GM23338 (cell line): ENCODE measurements at regions not wholly inside any gene's neighbourhood (a gene's known extent, or its start where the extent isn't known, plus 50 kb on each side); places are given as distances from the start of the nearest gene placed in this dataset.

Experiments
- ATAC-seq: fragments of 200-7000 bp; cut with Tn5 transposase; 3 replicates; pipeline ENCODE4 v1.9.1; 2020
- DNase-seq: peaks from one replicate; pipeline ENCODE4 v3.0.0-alpha.2; 2015; ENCODE audit warnings: low spot score
- H2AFZ ChIP-seq: fragments of 200-600 bp; sonication (generic); 2 replicates; pipeline ENCODE4 v1.8.0; 2016; ENCODE audit warnings: antibody characterized with exemption, mild to moderate bottlenecking, moderate library complexity
- H3F3A ChIP-seq: fragments of 200-600 bp; sonication (generic); replicated peaks from 2 replicates; pipeline ENCODE4 v1.8.0; 2017; ENCODE audit warnings: antibody characterized with exemption, mixed run types, low read depth
- H3K27ac ChIP-seq: fragments of 200-600 bp; sonication (generic); 2 replicates; pipeline ENCODE4 v1.6.1; 2016; ENCODE audit warnings: low read depth
- H3K27me3 ChIP-seq: fragments of 200-600 bp; sonication (generic); 2 replicates; pipeline ENCODE4 v1.8.0; 2016; ENCODE audit warnings: mild to moderate bottlenecking, mixed run types, moderate library complexity; ENCODE audit not compliant: insufficient read depth
- H3K36me3 ChIP-seq: fragments of 200-600 bp; sonication (generic); 2 replicates; pipeline ENCODE4 v1.8.0; 2016; ENCODE audit warnings: mild to moderate bottlenecking; ENCODE audit not compliant: insufficient read depth
- H3K4me1 ChIP-seq: fragments of 200-600 bp; sonication (generic); 2 replicates; pipeline ENCODE4 v1.8.0; 2016; ENCODE audit warnings: mild to moderate bottlenecking, moderate library complexity; ENCODE audit not compliant: insufficient read depth
- H3K4me2 ChIP-seq: fragments of 200-600 bp; sonication (generic); 2 replicates; pipeline ENCODE4 v1.7.1; 2017; ENCODE audit warnings: mixed run types
- H3K4me3 ChIP-seq: fragments of 200-600 bp; sonication (generic); 2 replicates; pipeline ENCODE4 v1.6.1; 2016; ENCODE audit warnings: mixed run types
- H3K79me2 ChIP-seq: fragments of 200-600 bp; sonication (generic); replicated peaks from 2 replicates; pipeline ENCODE4 v1.8.0; 2017; ENCODE audit warnings: mild to moderate bottlenecking; ENCODE audit not compliant: insufficient read depth
- H3K9me2 ChIP-seq: fragments of 200-600 bp; sonication (generic); 2 replicates; pipeline ENCODE4 v1.8.0; 2017; ENCODE audit not compliant: insufficient read depth
- H4K20me1 ChIP-seq: fragments of 200-600 bp; sonication (generic); replicated peaks from 2 replicates; pipeline ENCODE4 v1.8.0; 2017; ENCODE audit warnings: mild to moderate bottlenecking; ENCODE audit not compliant: insufficient read depth
- H3K27ac Mint-ChIP-seq: 2 replicates; pipeline ENCODE4 v1.8.0; 2020; ENCODE audit warnings: inconsistent platforms, mild to moderate bottlenecking, moderate library complexity, mixed read lengths
- H3K27me3 Mint-ChIP-seq: 3 replicates; pipeline ENCODE4 v1.8.0; 2022; ENCODE audit warnings: low read depth, mild to moderate bottlenecking, moderate library complexity, mixed read lengths, inconsistent platforms; ENCODE audit not compliant: insufficient read depth, poor library complexity
- H3K36me3 Mint-ChIP-seq: 3 replicates; pipeline ENCODE4 v1.8.0; 2021; ENCODE audit warnings: low read depth, mild to moderate bottlenecking, inconsistent platforms, moderate library complexity, mixed read lengths
- H3K4me1 Mint-ChIP-seq: 3 replicates; pipeline ENCODE4 v1.8.0; 2020; ENCODE audit warnings: mild to moderate bottlenecking, inconsistent platforms, mixed read lengths
- H3K4me3 Mint-ChIP-seq: 3 replicates; pipeline ENCODE4 v1.8.0; 2021; ENCODE audit warnings: moderate library complexity, mild to moderate bottlenecking, inconsistent platforms, mixed read lengths
- H3K9me3 Mint-ChIP-seq: 3 replicates; pipeline ENCODE4 v1.8.0; 2020; ENCODE audit warnings: moderate library complexity, mild to moderate bottlenecking, inconsistent platforms, mixed read lengths
- CREB1 ChIP-seq: fragments of 250-450 bp; sonication (Bioruptor Pico); IDR thresholded peaks from 2 replicates; pipeline ENCODE4 v1.5.0; 2020; ENCODE audit warnings: low read depth, mild to moderate bottlenecking, moderate library complexity
- EZH2 ChIP-seq: fragments of 200-600 bp; sonication (generic); IDR thresholded peaks from one replicate; pipeline ENCODE4 v1.8.0; 2017; ENCODE audit warnings: antibody characterized with exemption, mild to moderate bottlenecking, low read depth; ENCODE audit not compliant: unreplicated experiment
- EZH2phosphoT487 ChIP-seq: fragments of 200-600 bp; sonication (generic); IDR thresholded peaks from one replicate; pipeline ENCODE4 v1.8.1; 2018; ENCODE audit warnings: antibody characterized with exemption; ENCODE audit not compliant: unreplicated experiment
- JUNB ChIP-seq: IDR thresholded peaks from one replicate; pipeline ENCODE4 v1.6.1; 2016; ENCODE audit warnings: antibody characterized with exemption; ENCODE audit not compliant: unreplicated experiment
- NANOG ChIP-seq: IDR thresholded peaks from 2 replicates; pipeline ENCODE4 v1.6.1; 2016; ENCODE audit warnings: antibody characterized with exemption, borderline replicate concordance
- POLR2AphosphoS5 ChIP-seq: IDR thresholded peaks from 2 replicates; pipeline ENCODE4 v1.6.1; 2016; ENCODE audit warnings: antibody characterized with exemption, low read depth
- STAT1 ChIP-seq: IDR thresholded peaks from one replicate; pipeline ENCODE4 v1.6.1; 2016; ENCODE audit warnings: antibody characterized with exemption; ENCODE audit not compliant: unreplicated experiment
- ZNF114 ChIP-seq: fragments of 250-450 bp; sonication (Bioruptor Pico); IDR thresholded peaks from 2 replicates; pipeline ENCODE4 v1.5.0; 2020; ENCODE audit warnings: mild to moderate bottlenecking, moderate library complexity
- ZNF331 ChIP-seq: fragments of 250-450 bp; sonication (Bioruptor Pico); IDR thresholded peaks from 2 replicates; pipeline ENCODE4 v1.5.0; 2020; ENCODE audit warnings: low read depth, mild to moderate bottlenecking, moderate library complexity
- TF ChIP-seq, protein P1 (sequence below): IDR thresholded peaks from one replicate; pipeline ENCODE4 v1.6.1; 2018; ENCODE audit warnings: antibody characterized with exemption; ENCODE audit not compliant: unreplicated experiment
- TF ChIP-seq, protein P2 (sequence below), 2 experiments: fragments of 200-600 bp in 1 of 2; sonication (generic) in 1 of 2; conservative IDR thresholded peaks; 2 replicates each; pipeline versions ENCODE4 v1.5.1 to v1.6.1; 2016 to 2017; ENCODE audit warnings: antibody characterized with exemption in 2 of 2, low read depth in 2 of 2, mild to moderate bottlenecking in 2 of 2, moderate library complexity in 1 of 2
- TF ChIP-seq, protein P3 (sequence below): IDR thresholded peaks from 2 replicates; pipeline ENCODE4 v1.6.1; 2016; ENCODE audit warnings: antibody characterized with exemption
- TF ChIP-seq, protein P4 (sequence below): fragments of 250-450 bp; sonication (Bioruptor Pico); IDR thresholded peaks from 2 replicates; pipeline ENCODE4 v1.5.0; 2020; ENCODE audit warnings: mild to moderate bottlenecking, moderate library complexity

DNA sequence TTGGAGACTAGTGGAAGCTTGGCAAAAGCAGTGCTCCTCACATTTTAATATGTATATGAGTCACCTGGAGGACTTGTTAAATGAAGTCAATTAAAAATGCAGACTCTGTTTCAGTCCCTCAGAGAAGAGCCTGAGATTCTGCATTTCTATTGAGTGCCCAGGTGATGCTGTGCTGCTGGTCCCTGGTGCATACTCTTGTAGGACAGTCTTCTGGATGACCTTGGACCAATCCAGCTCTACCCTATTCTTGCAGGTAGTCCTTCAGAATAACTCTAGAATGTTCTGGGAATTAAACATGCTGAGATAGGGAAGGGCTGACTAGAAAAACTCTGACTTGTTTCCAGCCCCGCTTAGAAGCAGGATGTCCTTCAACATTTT lies 115.9 kb downstream of the CASP12 start:
- peak; percentile 73 for ATAC-seq
- H3K4me1 Mint-ChIP-seq, result peaks cover 30% of the 10 kb centered on the region

More for the DNA sequence above, 115.9 kb downstream of the CASP12 start:
- H3K4me2 ChIP-seq, result peak overlapping the region; percentile 33
- H3K79me2 ChIP-seq, result no peaks in the 10 kb centered on the region
- H3K4me3 ChIP-seq, result peak overlapping the region; percentile 12
- peaks cover 8% of the 10 kb centered on the region; the same call in 2 of the 3 replicates for H3K9me3 Mint-ChIP-seq
- peak; percentile 46 for DNase-seq
- TF ChIP-seq EZH2phosphoT487, result no peak
- TF ChIP-seq, protein P1, sequence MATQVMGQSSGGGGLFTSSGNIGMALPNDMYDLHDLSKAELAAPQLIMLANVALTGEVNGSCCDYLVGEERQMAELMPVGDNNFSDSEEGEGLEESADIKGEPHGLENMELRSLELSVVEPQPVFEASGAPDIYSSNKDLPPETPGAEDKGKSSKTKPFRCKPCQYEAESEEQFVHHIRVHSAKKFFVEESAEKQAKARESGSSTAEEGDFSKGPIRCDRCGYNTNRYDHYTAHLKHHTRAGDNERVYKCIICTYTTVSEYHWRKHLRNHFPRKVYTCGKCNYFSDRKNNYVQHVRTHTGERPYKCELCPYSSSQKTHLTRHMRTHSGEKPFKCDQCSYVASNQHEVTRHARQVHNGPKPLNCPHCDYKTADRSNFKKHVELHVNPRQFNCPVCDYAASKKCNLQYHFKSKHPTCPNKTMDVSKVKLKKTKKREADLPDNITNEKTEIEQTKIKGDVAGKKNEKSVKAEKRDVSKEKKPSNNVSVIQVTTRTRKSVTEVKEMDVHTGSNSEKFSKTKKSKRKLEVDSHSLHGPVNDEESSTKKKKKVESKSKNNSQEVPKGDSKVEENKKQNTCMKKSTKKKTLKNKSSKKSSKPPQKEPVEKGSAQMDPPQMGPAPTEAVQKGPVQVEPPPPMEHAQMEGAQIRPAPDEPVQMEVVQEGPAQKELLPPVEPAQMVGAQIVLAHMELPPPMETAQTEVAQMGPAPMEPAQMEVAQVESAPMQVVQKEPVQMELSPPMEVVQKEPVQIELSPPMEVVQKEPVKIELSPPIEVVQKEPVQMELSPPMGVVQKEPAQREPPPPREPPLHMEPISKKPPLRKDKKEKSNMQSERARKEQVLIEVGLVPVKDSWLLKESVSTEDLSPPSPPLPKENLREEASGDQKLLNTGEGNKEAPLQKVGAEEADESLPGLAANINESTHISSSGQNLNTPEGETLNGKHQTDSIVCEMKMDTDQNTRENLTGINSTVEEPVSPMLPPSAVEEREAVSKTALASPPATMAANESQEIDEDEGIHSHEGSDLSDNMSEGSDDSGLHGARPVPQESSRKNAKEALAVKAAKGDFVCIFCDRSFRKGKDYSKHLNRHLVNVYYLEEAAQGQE, result no peak
- TF ChIP-seq, protein P2, sequence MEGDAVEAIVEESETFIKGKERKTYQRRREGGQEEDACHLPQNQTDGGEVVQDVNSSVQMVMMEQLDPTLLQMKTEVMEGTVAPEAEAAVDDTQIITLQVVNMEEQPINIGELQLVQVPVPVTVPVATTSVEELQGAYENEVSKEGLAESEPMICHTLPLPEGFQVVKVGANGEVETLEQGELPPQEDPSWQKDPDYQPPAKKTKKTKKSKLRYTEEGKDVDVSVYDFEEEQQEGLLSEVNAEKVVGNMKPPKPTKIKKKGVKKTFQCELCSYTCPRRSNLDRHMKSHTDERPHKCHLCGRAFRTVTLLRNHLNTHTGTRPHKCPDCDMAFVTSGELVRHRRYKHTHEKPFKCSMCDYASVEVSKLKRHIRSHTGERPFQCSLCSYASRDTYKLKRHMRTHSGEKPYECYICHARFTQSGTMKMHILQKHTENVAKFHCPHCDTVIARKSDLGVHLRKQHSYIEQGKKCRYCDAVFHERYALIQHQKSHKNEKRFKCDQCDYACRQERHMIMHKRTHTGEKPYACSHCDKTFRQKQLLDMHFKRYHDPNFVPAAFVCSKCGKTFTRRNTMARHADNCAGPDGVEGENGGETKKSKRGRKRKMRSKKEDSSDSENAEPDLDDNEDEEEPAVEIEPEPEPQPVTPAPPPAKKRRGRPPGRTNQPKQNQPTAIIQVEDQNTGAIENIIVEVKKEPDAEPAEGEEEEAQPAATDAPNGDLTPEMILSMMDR (conservative IDR thresholded peaks at IDR 0.05; ENCODE audit: low read depth in 2 of 2), result no peak
- no peak for TF ChIP-seq POLR2AphosphoS5
- peak; percentile 53; the same call in 1 of the 2 replicates for TF ChIP-seq ZNF114 (CRISPR knock-in tag)
- TF ChIP-seq ZNF331, result no peak
- TF ChIP-seq, protein P3, sequence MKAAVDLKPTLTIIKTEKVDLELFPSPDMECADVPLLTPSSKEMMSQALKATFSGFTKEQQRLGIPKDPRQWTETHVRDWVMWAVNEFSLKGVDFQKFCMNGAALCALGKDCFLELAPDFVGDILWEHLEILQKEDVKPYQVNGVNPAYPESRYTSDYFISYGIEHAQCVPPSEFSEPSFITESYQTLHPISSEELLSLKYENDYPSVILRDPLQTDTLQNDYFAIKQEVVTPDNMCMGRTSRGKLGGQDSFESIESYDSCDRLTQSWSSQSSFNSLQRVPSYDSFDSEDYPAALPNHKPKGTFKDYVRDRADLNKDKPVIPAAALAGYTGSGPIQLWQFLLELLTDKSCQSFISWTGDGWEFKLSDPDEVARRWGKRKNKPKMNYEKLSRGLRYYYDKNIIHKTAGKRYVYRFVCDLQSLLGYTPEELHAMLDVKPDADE, result no peak
- TF ChIP-seq STAT1, result no peak
- TF ChIP-seq NANOG, result no peak
- no peak for TF ChIP-seq JUNB
- no peak for TF ChIP-seq EZH2
- no peak for TF ChIP-seq CREB1 (CRISPR knock-in tag)
- TF ChIP-seq, protein P4, sequence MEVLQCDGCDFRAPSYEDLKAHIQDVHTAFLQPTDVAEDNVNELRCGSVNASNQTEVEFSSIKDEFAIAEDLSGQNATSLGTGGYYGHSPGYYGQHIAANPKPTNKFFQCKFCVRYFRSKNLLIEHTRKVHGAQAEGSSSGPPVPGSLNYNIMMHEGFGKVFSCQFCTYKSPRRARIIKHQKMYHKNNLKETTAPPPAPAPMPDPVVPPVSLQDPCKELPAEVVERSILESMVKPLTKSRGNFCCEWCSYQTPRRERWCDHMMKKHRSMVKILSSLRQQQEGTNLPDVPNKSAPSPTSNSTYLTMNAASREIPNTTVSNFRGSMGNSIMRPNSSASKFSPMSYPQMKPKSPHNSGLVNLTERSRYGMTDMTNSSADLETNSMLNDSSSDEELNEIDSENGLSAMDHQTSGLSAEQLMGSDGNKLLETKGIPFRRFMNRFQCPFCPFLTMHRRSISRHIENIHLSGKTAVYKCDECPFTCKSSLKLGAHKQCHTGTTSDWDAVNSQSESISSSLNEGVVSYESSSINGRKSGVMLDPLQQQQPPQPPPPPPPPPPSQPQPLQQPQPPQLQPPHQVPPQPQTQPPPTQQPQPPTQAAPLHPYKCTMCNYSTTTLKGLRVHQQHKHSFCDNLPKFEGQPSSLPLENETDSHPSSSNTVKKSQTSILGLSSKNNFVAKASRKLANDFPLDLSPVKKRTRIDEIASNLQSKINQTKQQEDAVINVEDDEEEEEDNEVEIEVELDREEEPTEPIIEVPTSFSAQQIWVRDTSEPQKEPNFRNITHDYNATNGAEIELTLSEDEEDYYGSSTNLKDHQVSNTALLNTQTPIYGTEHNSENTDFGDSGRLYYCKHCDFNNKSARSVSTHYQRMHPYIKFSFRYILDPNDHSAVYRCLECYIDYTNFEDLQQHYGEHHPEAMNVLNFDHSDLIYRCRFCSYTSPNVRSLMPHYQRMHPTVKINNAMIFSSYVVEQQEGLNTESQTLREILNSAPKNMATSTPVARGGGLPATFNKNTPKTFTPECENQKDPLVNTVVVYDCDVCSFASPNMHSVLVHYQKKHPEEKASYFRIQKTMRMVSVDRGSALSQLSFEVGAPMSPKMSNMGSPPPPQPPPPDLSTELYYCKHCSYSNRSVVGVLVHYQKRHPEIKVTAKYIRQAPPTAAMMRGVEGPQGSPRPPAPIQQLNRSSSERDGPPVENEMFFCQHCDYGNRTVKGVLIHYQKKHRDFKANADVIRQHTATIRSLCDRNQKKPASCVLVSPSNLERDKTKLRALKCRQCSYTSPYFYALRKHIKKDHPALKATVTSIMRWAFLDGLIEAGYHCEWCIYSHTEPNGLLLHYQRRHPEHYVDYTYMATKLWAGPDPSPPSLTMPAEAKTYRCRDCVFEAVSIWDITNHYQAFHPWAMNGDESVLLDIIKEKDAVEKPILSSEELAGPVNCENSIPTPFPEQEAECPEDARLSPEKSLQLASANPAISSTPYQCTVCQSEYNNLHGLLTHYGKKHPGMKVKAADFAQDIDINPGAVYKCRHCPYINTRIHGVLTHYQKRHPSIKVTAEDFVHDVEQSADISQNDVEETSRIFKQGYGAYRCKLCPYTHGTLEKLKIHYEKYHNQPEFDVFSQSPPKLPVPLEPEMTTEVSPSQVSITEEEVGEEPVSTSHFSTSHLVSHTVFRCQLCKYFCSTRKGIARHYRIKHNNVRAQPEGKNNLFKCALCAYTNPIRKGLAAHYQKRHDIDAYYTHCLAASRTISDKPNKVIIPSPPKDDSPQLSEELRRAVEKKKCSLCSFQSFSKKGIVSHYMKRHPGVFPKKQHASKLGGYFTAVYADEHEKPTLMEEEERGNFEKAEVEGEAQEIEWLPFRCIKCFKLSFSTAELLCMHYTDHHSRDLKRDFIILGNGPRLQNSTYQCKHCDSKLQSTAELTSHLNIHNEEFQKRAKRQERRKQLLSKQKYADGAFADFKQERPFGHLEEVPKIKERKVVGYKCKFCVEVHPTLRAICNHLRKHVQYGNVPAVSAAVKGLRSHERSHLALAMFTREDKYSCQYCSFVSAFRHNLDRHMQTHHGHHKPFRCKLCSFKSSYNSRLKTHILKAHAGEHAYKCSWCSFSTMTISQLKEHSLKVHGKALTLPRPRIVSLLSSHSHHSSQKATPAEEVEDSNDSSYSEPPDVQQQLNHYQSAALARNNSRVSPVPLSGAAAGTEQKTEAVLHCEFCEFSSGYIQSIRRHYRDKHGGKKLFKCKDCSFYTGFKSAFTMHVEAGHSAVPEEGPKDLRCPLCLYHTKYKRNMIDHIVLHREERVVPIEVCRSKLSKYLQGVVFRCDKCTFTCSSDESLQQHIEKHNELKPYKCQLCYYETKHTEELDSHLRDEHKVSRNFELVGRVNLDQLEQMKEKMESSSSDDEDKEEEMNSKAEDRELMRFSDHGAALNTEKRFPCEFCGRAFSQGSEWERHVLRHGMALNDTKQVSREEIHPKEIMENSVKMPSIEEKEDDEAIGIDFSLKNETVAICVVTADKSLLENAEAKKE (CRISPR knock-in tag), result peak; percentile 99
- no peaks in the 10 kb centered on the region for H4K20me1 ChIP-seq
- H3K27ac ChIP-seq, result peak overlapping the region; percentile 88
- peaks cover 6% of the 10 kb centered on the region; the same call in 1 of the 2 replicates for H3F3A ChIP-seq
- peak overlapping the region; percentile 71 for H3K27ac Mint-ChIP-seq
- H3K4me1 ChIP-seq, result peaks cover 23% of the 10 kb centered on the region
- no peaks in the 10 kb centered on the region for H3K27me3 ChIP-seq
- H3K36me3 Mint-ChIP-seq, result peaks cover 21% of the 10 kb centered on the region
- 0 out of 2 replicates have a peak, but pooled peaks cover 3% of the 10 kb centered on the region for H3K9me2 ChIP-seq
- H3K36me3 ChIP-seq, result no peaks in the 10 kb centered on the region
- peaks cover 4% of the 10 kb centered on the region for H3K27me3 Mint-ChIP-seq
- H3K4me3 Mint-ChIP-seq, result no peak overlapping the region
- H2AFZ ChIP-seq, result no peak overlapping the region
